ENCODE measurements at regions not wholly inside any gene's neighbourhood (a gene's known extent, or its start where the extent isn't known, plus 50 kb on each side); places are given as distances from the start of the nearest gene placed in this dataset.

DNA sequence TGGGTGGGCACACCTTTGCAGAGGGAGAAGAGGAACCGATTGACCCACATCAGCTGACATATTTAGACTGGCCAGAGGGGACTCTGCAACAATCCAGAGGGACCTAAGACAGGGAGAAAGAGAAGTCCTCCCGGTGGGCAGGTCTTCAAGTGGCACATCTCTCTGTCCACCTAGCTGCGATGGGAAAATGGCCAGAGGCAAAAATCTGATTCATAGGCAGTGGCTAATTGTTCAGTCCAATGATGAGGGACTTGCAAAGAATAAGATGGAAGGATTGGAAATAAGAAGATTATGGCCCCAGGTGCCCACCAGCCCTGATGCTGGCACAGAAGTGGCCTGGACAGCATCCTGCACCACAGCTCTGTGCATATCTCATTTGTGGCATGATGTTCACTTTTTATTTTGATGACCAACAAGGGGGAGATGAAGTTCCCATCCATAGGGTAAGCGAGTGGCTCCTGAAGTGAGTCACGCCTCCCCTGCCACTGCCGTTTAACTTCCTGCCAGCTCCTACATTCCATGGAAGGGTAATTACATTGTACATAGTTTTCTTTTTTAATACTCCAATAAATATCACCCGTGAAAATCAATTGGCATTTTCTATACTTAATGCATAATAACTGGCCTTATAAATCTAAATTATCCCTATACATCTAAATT, 659.6 kb downstream of the MATN1 start:
- no peak for DNase-seq

- no peak for DNase-seq
These were observed 661.8 kb downstream of the MATN1 start for GRCh38 chr1:30061292-30062220.

DNA sequence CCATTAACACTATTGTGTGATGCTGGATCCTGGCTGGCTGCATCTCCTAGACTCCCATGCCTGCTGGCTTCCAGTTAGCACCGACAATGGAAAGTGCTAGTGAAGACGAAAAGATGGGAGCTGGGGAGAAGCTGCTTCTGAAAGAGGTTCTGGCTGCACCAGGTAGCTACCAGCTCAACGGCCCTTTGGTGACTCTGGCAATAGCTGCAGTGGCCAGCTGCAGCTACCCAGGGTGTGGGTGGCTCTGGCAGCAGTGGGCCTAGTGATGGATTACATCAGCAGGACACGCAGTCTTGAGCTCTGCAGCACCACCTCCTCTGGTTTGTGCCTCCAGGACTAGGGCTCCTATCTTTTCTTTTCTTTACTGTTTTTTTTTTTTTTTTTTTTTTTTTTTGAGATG, 662.6 kb downstream of the MATN1 start:
- no peak for DNase-seq

DNA sequence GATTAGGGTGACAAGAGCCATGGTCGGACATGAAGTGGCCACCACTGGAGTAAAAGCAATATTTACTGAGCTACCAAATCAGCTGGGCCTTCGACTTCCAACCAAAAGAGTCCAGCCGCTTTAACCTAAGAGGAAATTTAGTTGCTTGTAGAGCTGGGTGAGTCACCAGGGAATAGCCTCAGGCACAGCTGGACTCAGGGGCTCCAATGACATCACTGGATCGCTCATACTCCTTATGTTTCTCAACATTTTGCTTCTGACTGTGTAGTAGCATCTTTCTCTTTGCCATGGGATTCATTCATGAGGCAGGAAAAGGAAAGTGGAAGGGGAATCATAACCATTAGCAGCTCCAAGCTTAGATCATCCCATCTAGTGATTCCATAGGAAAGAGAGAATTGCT, 664.4 kb downstream of the MATN1 start:
- no peak for DNase-seq

GRCh38 chr1:30054126-30054525, 669.3 kb downstream of the MATN1 start:
- no peak for DNase-seq

- DNase-seq, result no peak
These were observed 671.2 kb downstream of the MATN1 start for GRCh38 chr1:30052178-30052577.

GRCh38 chr1:30051777-30052176, 671.6 kb downstream of the MATN1 start:
- DNase-seq, result no peak

DNA sequence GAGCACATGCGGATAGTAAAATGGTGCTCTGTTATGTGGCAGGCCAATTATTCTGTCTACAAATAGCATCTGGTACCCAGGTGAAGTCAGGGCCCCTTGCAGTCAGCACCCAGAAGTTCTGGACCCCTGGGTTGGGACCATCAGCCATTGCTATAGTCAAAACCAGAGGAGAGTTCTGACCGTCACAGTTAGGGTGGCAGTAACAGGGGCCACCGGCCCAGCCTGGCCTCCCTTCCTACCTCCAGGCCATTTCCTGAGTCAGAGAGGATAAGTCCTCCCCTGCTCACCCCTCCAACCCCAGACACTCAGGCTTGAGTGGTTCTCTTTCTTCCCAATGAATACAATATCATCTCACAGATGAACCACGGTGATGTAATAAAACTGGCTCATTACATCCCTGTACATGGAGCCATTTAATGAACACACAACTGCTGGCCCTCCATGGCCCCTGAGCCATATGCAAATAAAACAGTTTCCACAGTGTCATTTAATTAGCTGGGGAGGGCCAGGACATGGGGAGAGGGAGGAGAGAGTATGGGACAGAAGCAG, 673.6 kb downstream of the MATN1 start:
- DNase-seq, result no peak

GRCh38 chr1:30048905-30049304, 674.5 kb downstream of the MATN1 start:
- no peak for DNase-seq

GRCh38 chr1:30047576-30047975, 675.8 kb downstream of the MATN1 start:
- DNase-seq, result no peak

- DNase-seq, result no peak
These were observed 676.6 kb downstream of the MATN1 start for GRCh38 chr1:30046751-30047150.

GRCh38 chr1:30045304-30046090, 677.9 kb downstream of the MATN1 start:
- DNase-seq, result no peak

DNA sequence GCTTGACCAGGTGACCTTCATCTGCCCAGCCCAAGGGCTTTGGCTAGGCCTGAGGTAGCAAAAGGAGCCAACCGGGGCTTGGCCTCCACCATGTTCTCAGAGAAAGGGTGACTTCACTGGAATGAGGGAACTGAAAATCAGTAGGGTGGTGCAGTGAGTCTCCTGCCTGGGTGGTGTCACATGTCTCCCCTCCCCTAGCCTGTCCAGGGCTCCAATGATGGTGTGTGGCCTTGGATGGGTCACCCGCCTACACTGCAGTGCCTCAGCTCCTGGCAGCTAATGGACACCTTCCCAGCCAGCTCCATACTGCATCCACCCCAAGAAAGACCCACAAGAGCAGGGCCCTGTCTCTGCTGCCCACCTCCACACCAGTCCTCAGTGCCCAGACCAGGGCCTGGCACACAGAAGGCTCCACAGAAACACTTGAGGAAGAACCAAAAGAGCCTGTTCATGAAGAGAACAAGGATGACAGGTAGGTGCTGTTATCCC, 678.7 kb downstream of the MATN1 start:
- DNase-seq, result no peak

GRCh38 chr1:30043731-30044408, 679.5 kb downstream of the MATN1 start:
- no peak for DNase-seq

GRCh38 chr1:30043256-30043655, 680.1 kb downstream of the MATN1 start:
- DNase-seq, result no peak

DNA sequence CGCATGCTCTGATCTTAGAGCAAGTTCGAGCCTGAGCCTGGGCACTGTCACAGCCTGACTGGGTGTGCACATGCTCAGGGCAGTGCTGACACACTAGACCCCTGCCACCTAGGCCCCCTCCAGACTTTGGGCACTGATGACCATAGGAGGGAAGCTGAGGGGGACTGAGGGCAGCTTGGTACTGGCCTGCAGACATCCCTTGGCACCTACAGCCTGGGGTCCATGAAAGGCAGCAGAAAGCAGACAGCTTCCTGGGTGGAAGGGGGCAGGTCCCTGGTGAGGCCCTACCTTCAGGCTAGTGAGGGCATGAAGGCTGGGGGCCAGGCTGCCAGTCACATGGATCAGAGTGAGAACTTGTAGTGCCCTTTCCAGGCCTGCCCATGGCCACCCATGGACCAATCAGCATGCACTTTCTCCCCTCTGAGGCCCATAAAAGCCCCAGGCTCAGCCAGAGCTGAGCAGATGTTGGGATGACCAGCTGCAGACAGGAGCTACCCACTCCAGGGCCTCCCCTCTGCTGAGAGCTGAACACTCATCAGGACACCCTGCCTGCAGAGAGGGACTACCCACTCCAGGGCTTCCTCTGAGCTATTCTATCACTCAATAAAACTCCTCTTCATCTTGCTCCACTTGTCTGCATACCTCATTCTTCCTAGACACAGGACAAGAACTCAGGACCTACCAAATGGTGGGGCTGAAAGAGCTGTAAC, 680.8 kb downstream of the MATN1 start:
- DNase-seq, result no peak

- no peak for DNase-seq
These were observed 681.5 kb downstream of the MATN1 start for GRCh38 chr1:30041741-30042437.

GRCh38 chr1:30040081-30041019, 683.0 kb downstream of the MATN1 start:
- DNase-seq, result no peak

GRCh38 chr1:30039354-30040080, 683.9 kb downstream of the MATN1 start:
- DNase-seq, result no peak

All from NCI-H510A treated with DMSO at 0.1 percent for 48 hours (cell line).